DND-41 (cell line): ENCODE measurements at regions not wholly inside any gene's neighbourhood (a gene's known extent, or its start where the extent isn't known, plus 50 kb on each side); places are given as distances from the start of the nearest gene placed in this dataset.

Experiments
- ATAC-seq: fragments of 200-7000 bp; cut with Tn5 transposase; 3 replicates; pipeline ENCODE4 v1.9.1; 2021; ENCODE audit warnings: low read depth; ENCODE audit not compliant: insufficient read depth
- DNase-seq: peaks from one replicate; pipeline ENCODE4 v3.0.0-alpha.2; 2020
- H2AFZ ChIP-seq: 2 replicates; pipeline ENCODE4 v1.6.0; 2012; ENCODE audit warnings: low read depth, low read length
- H3K27ac ChIP-seq: 2 replicates; pipeline ENCODE4 v1.5.1; 2012; ENCODE audit warnings: low read length, inconsistent platforms
- H3K27me3 ChIP-seq: fragments of 200-600 bp; sonication (generic); 2 replicates; pipeline ENCODE4 v1.6.0; 2012; ENCODE audit warnings: low read length, mild to moderate bottlenecking, inconsistent platforms; ENCODE audit not compliant: insufficient read depth, poor library complexity
- H3K36me3 ChIP-seq: 2 replicates; pipeline ENCODE4 v1.5.1; 2012; ENCODE audit warnings: low read length, inconsistent platforms; ENCODE audit not compliant: insufficient read depth
- H3K4me1 ChIP-seq: 2 replicates; pipeline ENCODE4 v1.5.1; 2012; ENCODE audit warnings: mild to moderate bottlenecking, low read length; ENCODE audit not compliant: insufficient read depth
- H3K4me2 ChIP-seq: 2 replicates; pipeline ENCODE4 v1.6.0; 2012; ENCODE audit warnings: mild to moderate bottlenecking, moderate library complexity, low read length, inconsistent platforms; ENCODE audit not compliant: insufficient read depth
- H3K4me3 ChIP-seq, 2 experiments: fragments of 200-600 bp in 1 of 2; shearing (Covaris generic) in 1 of 2; 2 replicates each; pipeline ENCODE4 v1.5.1; 2012 to 2016; ENCODE audit warnings: inconsistent platforms in 2 of 2, low read length in 2 of 2, mild to moderate bottlenecking in 2 of 2, low read depth in 1 of 2, moderate library complexity in 1 of 2
- H3K79me2 ChIP-seq: 2 replicates; pipeline ENCODE4 v1.6.0; 2012; ENCODE audit warnings: low read length, inconsistent platforms; ENCODE audit not compliant: insufficient read depth
- H3K9ac ChIP-seq: 2 replicates; pipeline ENCODE4 v1.6.0; 2012; ENCODE audit warnings: low read depth, mild to moderate bottlenecking, inconsistent platforms, low read length, moderate library complexity
- H3K9me3 ChIP-seq: 2 replicates; pipeline ENCODE4 v1.5.1; 2012; ENCODE audit warnings: low read length, moderate library complexity, mild to moderate bottlenecking, inconsistent platforms; ENCODE audit not compliant: insufficient read depth, severe bottlenecking
- H4K20me1 ChIP-seq: 2 replicates; pipeline ENCODE4 v1.6.0; 2012; ENCODE audit warnings: low read length; ENCODE audit not compliant: insufficient read depth
- CTCF ChIP-seq: IDR thresholded peaks from 2 replicates; pipeline ENCODE4 v1.5.1; 2012; ENCODE audit warnings: borderline replicate concordance, low read length, moderate library complexity, mild to moderate bottlenecking; ENCODE audit not compliant: poor library complexity, severe bottlenecking; ENCODE audit errors: extremely low read depth
- EZH2 ChIP-seq: IDR thresholded peaks from 3 replicates; pipeline ENCODE4 v1.6.1; 2012; ENCODE audit warnings: borderline replicate concordance, low read depth, mild to moderate bottlenecking, moderate library complexity, low read length, inconsistent platforms; ENCODE audit not compliant: severe bottlenecking

GRCh38 chr4:147195386-147195785, 249.7 kb upstream of the TTC29 start:
- no peaks in the 10 kb centered on the region for H3K9me3 ChIP-seq
- H3K36me3 ChIP-seq: no peaks in the 10 kb centered on the region
- H4K20me1 ChIP-seq: no peaks in the 10 kb centered on the region
- no peaks in the 10 kb centered on the region for H3K4me1 ChIP-seq
- TF ChIP-seq EZH2 (no peak), CTCF (no peak)
- no peaks in the 10 kb centered on the region for H3K79me2 ChIP-seq
- H3K27me3 ChIP-seq: no peaks in the 10 kb centered on the region
- DNase-seq (no peak), ATAC-seq (no peak)
- H3K27ac ChIP-seq: no peak overlapping the region
- H2AFZ ChIP-seq: no peak overlapping the region
- no peak overlapping the region for H3K4me3 ChIP-seq
- no peak overlapping the region for H3K4me2 ChIP-seq
- H3K9ac ChIP-seq: no peak overlapping the region

DNA sequence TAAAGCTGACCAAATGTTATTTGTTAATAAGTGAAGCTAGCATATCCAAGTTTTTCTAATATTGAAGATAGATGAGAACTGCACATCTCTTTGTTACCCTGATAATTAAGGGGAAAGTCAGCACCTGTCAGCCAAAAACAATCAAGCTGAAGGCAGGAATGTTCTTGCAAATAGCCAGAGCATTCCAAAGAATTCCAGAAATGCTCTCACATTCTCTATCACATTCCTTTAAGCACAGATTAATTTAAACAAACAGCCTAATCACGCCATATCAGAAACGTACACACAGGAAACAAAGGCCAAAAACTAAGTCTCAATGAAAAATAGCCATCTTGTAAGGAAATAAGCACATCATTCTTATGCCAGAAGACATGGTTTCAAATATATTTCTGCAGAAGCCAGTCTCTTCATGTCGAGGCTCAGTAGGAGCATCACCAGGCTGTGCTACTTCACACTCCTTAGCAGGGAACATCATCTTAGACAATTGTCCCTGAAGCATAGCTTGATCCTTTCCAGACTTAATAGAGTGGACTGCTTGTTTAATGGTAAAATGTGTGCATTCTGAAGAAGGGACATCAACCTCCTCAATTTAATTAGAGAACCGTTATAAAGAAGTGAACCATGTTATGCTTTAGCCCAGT, 252.9 kb upstream of the TTC29 start:
- ATAC-seq: no peak
- Histone ChIP-seq H3K4me2 (no peak overlapping the region), H3K27me3 (no peaks in the 10 kb centered on the region), H3K4me1 (no peaks in the 10 kb centered on the region), H3K4me3 (no peak overlapping the region), H3K9ac (no peak overlapping the region), H3K27ac (no peak overlapping the region), H2AFZ (no peak overlapping the region), H4K20me1 (no peaks in the 10 kb centered on the region), H3K36me3 (no peaks in the 10 kb centered on the region), H3K79me2 (no peaks in the 10 kb centered on the region), H3K9me3 (no peaks in the 10 kb centered on the region)
- no peak for DNase-seq
- TF ChIP-seq EZH2 (no peak), CTCF (no peak)

DNA sequence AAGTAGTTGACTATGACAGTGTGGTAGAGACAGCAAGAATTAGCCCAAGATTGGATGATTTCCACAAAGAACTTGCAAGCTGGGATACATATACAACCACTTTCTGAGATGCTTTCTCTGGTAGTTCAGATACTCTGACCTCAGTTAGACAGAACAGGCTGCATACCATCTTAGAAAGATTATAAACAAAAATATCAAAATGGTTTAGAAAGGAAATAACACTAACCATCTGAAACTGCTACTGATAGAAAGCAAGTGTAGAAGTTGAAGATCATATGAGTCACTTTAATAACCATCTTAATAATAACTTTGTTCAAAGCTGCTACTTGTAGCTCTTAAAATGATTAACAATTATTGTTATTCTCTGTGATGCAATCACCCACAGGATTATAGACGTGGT, 255.4 kb upstream of the TTC29 start:
- H3K79me2 ChIP-seq: no peaks in the 10 kb centered on the region
- H4K20me1 ChIP-seq: no peaks in the 10 kb centered on the region
- no peak for ATAC-seq
- H2AFZ ChIP-seq: no peak overlapping the region
- H3K27me3 ChIP-seq: no peaks in the 10 kb centered on the region
- H3K9ac ChIP-seq: no peak overlapping the region
- H3K36me3 ChIP-seq: no peaks in the 10 kb centered on the region
- H3K9me3 ChIP-seq: no peaks in the 10 kb centered on the region
- TF ChIP-seq CTCF (no peak), EZH2 (no peak)
- H3K4me1 ChIP-seq: no peaks in the 10 kb centered on the region
- DNase-seq: no peak
- no peak overlapping the region for H3K4me3 ChIP-seq
- no peak overlapping the region for H3K4me2 ChIP-seq
- no peak overlapping the region for H3K27ac ChIP-seq

DNA sequence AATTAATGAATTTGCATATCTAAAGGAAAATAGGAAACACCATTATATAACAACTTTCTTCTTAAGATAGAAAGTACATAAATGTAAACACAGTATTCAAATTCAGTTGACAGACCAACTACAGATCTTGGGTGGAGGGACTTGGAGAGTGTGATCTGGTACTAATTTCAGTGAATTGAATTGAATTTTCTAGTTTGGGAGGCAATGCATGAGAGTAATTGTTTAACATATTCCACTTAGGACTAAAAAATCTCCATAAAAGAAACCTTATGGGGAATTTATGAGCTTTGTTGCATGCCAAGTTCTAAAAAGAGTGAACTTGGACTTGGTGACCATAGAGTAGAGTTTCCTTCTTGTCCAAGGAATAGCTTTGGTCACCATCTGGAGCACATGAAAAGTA, 261.1 kb upstream of the TTC29 start:
- DNase-seq (no peak), ATAC-seq (no peak)
- no peaks in the 10 kb centered on the region for H3K4me1 ChIP-seq
- H4K20me1 ChIP-seq: no peaks in the 10 kb centered on the region
- H3K4me3 ChIP-seq: no peak overlapping the region
- H3K9ac ChIP-seq: no peak overlapping the region
- H3K9me3 ChIP-seq: no peaks in the 10 kb centered on the region
- no peaks in the 10 kb centered on the region for H3K36me3 ChIP-seq
- H3K4me2 ChIP-seq: no peak overlapping the region
- H3K27ac ChIP-seq: no peak overlapping the region
- no peak for TF ChIP-seq EZH2
- no peak for TF ChIP-seq CTCF
- no peak overlapping the region for H2AFZ ChIP-seq
- no peaks in the 10 kb centered on the region for H3K79me2 ChIP-seq
- H3K27me3 ChIP-seq: no peaks in the 10 kb centered on the region
